ENCODE measurements at regions not wholly inside any gene's neighbourhood (a gene's known extent, or its start where the extent isn't known, plus 50 kb on each side); places are given as distances from the start of the nearest gene placed in this dataset.

GRCh38 chr2:9751831-9752230 lies 91.4 kb upstream of the TAF1B start:
- no peak for TF ChIP-seq CTCF (IDR thresholded peaks at IDR 0.05)
- TF ChIP-seq EP300 (IDR thresholded peaks at IDR 0.05) = no peak

Data from esophagus muscularis mucosa (tissue), 3 donors.